Right renal pelvis (tissue), 4 donors: ENCODE measurements at regions not wholly inside any gene's neighbourhood (a gene's known extent, or its start where the extent isn't known, plus 50 kb on each side); places are given as distances from the start of the nearest gene placed in this dataset.
"Not testable (repeated sequence)": the region's sequence is repeated elsewhere in the genome, so short reads cannot be mapped to it uniquely, and the experiment has no call there.

Experiments used
- DNase-seq, 4 donors: peaks; one replicate each; pipeline ENCODE4 v3.0.0-alpha.2; 2013; ENCODE audit warnings: low read depth in 4 of 4, low spot score in 3 of 4, missing footprints in 1 of 4

DNA sequence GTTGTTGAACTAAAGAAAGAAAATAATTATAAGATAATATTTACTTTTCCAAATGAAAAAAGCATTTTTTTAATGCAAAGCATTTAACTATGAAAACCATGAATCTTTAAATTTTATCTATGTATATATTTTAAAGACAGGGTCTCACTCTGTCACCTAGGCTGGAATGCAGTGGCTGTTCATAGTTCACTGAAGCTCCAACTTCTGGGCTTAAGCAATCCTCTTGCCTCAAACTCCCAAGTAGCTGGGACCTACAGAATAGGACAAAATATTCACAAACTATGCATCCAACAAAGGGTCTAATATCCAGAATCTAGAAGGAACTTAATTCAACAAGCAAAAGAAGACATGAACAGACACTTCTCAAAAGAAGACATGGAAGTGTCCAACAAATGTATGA, 55.9 kb upstream of the ALB start:
- no peak for DNase-seq

DNA sequence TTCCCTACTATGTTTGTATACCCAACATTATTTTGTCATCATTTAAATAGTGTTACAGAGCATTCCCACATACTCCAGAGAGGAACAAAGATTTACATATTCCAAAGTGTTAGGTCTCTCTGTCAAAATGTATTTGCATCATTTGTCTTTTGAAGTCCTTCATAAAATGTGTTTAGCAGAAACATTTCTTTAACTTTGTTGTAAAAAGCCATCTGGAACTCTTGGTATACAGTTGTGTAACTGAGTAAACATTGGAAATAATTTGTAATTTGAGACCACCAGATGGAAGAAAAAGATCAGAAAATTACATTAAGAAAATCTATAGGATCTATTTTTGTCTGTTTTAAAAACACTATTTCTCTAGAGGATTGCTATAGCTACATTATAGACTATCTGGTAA, 56.6 kb upstream of the ALB start:
- no peak for DNase-seq

DNA sequence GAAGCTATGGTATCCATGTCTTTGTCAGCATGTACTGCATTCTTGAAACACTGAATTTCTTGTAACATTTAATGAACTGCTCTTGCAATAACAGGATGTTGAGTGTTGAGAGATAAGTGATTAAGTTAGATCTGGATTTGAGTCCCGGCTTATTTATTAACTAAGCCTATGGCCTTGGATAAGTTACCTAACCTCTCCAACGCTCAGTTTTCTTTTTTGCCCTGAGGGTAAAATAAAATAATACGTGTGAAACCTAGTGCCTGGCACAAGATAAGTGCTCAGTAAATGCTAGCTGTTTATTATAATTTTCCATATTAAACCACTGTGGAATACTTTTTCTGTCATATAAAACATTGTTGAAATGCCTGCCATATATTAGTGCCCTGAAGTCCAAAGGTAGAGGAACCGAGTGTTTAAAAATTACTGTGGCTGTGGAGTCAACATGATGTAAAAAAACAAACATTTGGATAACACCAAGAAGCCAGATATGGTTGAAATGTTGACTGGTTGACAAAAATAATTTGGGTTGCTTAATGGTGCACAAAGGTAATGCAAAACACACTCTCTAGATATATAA, 58.6 kb upstream of the ALB start:
- peak in 1 of 4 donors; percentile 3 for DNase-seq

DNA sequence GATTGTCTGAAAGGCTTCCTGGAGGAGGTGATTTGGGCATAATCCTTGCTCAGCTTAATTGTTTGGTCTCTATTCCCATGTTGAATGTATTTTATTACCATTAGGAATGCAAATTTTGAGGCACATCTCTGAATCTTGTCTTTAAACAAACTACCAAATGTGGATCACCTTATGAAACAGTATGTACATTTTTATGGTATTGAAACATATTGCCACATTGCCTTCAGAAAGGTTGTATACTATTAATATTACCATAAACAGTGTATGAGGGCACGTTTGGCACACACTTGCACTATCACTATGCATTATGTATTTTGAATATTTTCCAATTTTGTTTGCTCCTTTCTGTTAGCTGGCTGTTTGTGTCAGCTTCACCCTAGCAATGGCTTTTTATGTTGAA, 60.0 kb upstream of the ALB start:
- no peak for DNase-seq

DNA sequence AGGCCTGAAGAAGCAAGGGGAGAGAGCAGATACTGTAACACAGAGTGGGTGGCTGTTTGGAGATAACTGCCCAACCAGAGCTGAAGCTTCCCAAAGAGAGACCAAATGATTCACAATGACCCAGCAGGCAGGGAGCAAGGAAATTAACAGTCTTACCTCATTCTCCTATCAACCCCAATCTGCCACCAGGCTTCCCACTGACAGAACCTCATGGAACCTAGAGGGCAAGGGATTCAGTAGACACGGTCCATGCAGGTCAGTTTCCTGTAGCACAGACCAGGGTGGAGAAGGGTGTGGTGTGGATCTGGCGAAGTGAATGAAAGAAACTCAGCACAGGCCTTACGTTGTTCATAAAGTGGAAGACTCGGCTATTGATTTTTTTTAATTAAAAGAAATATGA, 60.7 kb upstream of the ALB start:
- DNase-seq: no peak

DNA sequence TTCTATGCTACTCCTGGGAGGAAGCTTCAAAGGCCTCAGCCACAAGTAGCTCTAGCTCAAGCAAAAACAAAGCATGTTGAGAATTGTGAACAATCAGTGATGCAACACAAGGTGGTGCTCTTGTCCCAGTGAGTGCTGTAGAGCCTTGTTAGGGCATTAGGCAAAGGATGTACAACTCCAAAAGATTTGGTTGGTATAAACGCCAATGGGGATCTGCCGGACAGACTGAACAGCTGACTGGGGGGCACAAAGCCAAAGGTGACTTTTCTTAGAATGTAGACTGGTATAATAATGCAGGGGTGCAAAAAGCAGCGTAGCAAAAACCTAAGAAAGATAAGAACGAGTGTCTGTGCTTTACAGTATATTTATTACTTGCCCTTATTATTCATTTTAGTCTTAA, 62.6 kb upstream of the ALB start:
- peak in 1 of 4 donors; percentile 2 for DNase-seq

DNA sequence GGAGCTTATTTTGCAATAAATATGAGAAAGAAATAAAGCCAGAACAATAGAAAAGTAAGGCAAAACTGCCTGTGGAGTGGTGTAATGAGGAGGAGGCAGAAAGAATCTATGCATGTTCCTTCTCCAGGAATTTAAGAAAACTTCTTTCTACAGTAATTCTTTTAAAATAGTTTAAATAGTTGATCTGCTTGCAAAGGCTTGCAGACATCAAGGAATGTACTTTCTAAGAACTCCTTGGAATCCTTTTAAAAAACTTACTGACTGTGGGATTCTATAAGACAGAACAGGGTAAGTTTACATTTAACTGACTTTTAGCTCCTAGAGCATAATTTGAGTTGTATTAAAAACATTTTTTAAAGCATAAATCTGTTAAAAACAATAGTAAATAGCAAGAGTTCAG, 63.2 kb upstream of the ALB start:
- no peak for DNase-seq

DNA sequence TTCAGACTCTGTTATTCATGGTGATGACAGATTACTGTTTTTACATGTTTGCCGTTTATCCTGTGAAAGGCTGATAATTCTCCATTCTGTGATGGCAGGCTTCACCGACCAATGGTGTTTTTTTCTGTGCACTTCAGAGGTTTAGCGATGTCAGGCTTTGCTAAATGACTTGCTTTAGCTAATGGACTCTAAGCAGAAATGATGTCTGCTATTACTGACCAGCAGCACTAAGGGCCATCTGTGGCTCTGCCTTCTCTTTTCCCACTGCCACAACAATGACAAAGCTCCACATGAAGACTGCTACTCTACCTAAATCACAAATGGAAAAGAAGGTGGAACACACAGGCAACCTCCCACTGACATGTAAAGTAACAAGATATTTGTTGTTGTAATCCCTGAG, 68.4 kb upstream of the ALB start:
- DNase-seq: no peak

DNA sequence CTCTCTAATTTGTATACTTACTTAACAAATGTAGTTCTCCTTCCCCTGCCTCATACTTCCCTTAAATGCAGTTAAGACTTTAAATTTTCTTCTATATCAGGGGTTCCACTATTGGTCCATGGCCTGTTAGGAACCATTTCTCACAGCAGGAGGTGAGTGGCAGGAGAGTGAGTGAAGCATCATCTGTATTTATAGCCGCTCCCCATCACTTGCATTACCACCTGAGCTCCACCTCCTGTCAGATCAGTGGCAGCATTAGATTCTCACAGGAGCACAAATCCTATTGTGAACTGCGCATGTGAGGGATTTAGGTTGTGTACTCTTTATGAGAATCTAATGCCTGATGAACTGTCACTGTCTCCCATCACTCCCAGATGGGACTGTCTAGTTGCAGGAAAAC, 72.1 kb upstream of the ALB start:
- DNase-seq: not testable (repeated sequence)

DNA sequence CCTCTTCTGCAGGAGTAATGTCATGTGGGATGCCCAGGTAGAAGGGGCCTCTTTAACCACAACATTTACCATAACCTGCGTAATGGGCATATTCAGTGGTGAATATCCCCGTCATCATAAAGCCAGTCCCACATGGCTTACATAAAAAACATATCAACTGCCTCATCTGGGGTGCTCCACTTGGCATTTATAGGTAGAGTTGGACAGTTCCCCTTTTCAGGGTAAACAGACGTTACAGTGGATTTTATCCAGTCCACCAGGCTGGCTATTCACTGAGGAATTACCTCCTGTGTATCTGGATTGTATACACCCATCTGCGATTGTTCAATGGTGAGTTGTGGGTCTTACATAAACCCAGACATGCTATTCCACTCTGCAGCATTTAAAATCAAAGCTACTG, 70.7 kb upstream of the ANKRD17 start:
- DNase-seq: no peak

DNA sequence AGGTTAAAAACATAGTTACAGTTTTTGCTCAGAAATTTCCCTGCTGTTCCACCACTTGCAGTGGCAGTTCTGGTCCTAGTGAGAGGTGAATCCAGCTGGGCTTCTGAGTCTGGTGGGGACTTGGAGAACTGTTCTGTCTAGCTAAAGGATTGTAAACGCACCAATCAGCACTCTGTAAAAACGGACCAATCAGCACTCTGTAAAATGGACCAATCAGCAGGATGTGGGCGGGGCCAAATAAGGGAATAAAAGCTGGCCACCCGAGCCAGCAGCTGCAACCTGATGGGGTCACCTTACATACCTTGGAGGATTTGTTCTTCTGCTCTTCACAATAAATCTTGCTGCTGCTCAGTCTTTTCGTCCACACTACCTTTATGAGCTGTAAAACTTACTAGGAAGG, 67.2 kb upstream of the ANKRD17 start:
- not testable (repeated sequence) for DNase-seq

DNA sequence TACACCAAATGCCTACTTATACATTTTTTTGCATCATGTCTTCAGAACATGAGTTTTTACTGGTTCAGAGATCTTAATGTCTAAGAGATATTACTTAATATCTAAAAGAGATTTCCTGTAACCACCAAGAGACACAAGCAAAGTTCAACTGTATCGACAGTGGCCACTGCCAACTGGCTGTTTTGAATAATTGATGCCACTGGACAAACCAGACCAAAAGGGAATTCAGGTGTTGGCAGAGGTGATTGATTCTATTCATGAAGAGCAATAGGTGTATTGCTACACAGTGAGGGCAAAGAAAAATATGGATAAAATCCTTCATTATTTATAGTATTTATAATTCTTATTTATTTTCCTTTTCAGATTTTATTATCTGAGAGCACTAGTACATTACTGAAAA, 58.5 kb upstream of the ANKRD17 start:
- no peak for DNase-seq

DNA sequence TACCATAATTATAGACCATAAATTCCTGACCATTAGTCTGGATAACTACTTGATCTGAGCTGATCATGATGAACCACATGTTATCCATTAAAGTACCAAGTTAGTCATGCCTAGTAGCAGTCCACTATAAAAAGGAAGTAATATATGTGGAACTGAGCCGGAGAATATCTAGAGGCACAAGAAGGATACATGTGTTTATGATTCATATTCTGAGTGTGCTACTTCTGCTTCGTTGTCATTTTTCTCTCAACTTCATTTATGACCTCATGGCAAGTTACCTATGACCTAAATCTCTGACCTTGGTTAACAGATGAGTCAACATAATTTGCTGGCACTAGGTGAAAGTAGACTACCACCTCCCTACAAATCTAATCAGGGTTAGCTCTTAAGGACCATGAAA, 56.5 kb upstream of the ANKRD17 start:
- DNase-seq: no peak

DNA sequence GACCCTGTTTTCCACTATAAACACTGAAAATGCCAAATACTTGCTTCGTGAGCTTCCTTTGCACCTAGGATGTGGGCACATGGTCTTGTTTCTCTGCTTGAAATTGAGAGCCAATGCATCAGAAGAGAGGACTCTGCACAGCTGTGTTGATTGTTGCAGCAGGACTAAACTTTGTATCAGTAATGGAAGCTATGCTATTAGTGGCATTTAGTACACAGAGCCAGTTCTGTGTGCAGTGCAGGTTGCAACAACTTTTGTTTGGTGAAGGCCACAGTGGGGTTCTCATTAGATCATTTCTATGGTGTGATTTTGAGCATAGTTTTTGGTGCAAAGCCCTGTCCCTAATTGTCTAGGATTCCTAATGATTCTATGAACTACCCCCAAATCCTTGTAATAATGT, 54.4 kb upstream of the ANKRD17 start:
- no peak for DNase-seq

DNA sequence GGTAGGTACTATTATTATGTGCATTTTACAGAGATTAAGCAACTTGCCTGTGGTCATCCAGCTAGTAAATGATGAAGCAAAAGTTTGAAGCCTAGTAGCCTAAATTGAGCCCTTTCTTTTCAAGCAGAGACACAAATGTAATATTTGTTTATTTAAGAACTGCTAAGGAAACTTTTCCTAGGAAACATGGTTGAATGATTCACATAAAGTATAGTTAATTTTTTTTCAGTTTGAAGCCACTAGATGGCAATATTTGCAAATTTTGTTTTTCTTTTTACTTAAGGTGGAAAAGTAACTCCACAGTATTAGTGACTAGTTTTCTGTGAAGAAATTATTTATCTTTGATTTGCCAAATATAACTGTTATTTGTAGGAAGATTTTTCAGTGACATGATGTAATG, 52.8 kb upstream of the ANKRD17 start:
- DNase-seq: no peak

DNA sequence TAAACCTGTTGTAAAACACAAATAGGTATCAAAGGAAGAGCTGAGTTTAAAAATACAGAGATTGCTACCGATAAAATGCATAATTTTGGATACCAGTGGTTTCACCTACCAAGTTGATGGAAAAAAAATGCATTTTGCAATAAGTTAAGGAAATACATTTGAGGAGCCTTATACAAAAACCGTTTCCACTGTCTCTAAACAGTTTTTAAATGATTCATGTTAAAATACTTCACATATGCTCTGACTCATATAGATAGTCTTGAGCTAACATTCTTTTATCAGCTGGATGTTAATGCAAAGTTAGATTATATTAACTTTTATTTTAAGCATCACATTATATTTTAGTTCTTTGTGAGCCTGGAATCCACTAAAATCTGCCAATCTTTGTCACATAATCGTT, 50.6 kb upstream of the ANKRD17 start:
- DNase-seq: no peak
